ENCODE measurements at regions not wholly inside any gene's neighbourhood (a gene's known extent, or its start where the extent isn't known, plus 50 kb on each side); places are given as distances from the start of the nearest gene placed in this dataset.

DNA sequence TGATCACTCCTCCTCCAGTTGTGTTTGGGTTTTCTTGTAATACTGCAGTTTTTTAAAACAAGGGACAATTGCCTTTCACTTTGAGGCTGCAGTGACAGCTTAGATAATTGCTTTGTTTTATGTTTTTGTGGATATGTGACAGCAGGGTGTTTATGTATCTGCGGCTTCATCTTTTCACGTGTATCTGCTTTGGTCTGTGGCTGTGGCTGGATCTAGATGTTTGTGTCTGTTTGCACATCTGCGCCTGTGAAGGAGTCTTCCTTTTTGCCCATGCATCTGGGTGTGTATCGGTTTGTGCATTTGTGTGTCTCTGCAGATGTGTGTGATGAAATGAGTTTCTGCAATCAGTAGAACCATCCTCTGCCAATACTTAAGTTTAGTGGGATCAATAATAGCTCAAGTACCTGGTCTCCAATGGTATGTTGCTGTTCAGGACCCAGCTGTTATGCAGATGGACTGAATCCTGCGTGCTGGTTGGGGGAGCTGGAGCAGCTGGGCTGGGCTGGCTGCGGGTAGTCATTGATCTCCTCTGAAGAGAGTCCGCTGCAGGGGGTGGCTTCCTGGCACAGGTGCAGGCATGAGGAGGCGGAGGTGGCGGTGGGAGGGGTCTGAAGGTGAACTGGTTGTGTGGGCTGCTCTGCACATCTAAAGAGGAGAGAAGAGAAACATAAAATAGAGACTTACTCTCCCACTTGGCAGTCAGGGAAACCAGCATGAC, 390.3 kb downstream of the SH2D1A start:
- Histone ChIP-seq H3K4me1 (no peaks in the 10 kb centered on the region), H3K9me3 (no peaks in the 10 kb centered on the region), H3K27ac (no peak overlapping the region), H3K4me2 (no peak overlapping the region), H3K4me3 (no peak overlapping the region)
- ChIA-PET CTCF (no interaction called here), POLR2A (no interaction called here)
- no peak for FAIRE-seq
- TF ChIP-seq ZSCAN20 (CRISPR knock-in tag; IDR thresholded peaks at IDR 0.05) (no peak), NPAS2 (CRISPR knock-in tag; IDR thresholded peaks at IDR 0.05; ENCODE audit: borderline replicate concordance) (no peak), SMC3 (IDR thresholded peaks at IDR 0.05) (no peak), TFCP2L1 (CRISPR knock-in tag; IDR thresholded peaks at IDR 0.05) (no peak), HOXB13 (CRISPR knock-in tag; IDR thresholded peaks at IDR 0.05; ENCODE audit: low read depth) (no peak), MAZ (IDR thresholded peaks at IDR 0.05; ENCODE audit: borderline replicate concordance, low read depth, low read length) (no peak), RCOR1 (IDR thresholded peaks at IDR 0.05; ENCODE audit: low read depth, low read length) (no peak), RARB (CRISPR knock-in tag; IDR thresholded peaks at IDR 0.05) (no peak), ZFP36 (IDR thresholded peaks at IDR 0.05; ENCODE audit: borderline replicate concordance, partially characterized antibody) (no peak)
- TF ChIP-seq, protein P1, sequence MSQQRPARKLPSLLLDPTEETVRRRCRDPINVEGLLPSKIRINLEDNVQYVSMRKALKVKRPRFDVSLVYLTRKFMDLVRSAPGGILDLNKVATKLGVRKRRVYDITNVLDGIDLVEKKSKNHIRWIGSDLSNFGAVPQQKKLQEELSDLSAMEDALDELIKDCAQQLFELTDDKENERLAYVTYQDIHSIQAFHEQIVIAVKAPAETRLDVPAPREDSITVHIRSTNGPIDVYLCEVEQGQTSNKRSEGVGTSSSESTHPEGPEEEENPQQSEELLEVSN (IDR thresholded peaks at IDR 0.05; ENCODE audit: borderline replicate concordance, low read depth), result no peak
- TF ChIP-seq, protein P2, sequence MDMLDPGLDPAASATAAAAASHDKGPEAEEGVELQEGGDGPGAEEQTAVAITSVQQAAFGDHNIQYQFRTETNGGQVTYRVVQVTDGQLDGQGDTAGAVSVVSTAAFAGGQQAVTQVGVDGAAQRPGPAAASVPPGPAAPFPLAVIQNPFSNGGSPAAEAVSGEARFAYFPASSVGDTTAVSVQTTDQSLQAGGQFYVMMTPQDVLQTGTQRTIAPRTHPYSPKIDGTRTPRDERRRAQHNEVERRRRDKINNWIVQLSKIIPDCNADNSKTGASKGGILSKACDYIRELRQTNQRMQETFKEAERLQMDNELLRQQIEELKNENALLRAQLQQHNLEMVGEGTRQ (IDR thresholded peaks at IDR 0.05), result no peak
- DNase-seq (ENCODE audit: low read depth in 1 of 2, low spot score in 1 of 2), result no peak
- 7% methylated on average over 9 of the region's 9 CpGs for WGBS (ENCODE audit: missing lambda C conversion rate)
- ATAC-seq, result no peak

DNA sequence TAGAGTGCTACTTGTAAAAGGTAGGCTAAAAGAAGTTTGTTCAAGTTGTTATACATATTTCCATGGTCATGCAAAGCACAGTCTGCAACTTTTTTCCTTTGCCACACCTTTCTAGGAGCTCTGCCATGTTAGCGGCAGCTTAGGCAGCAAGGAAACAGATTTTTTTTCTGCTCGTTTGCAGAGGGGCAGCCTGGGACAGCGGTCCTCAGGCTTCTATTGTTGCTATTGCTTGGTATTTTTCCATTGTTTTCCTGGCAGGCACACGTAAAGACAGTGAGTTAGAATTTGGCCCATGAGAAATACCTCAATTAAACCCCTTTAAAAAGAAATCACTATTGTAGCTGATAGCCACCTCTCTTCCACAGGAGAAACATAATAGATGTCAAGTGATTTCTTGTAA, 391.4 kb downstream of the SH2D1A start:
- Histone ChIP-seq H3K4me1 (no peaks in the 10 kb centered on the region), H3K4me2 (no peak overlapping the region), H3K9me3 (no peaks in the 10 kb centered on the region), H3K27ac (no peak overlapping the region), H3K4me3 (no peak overlapping the region)
- POLR2A ChIA-PET, result no interaction called here
- no peak for DNase-seq (ENCODE audit: low read depth in 1 of 2, low spot score in 1 of 2)
- WGBS (ENCODE audit: missing lambda C conversion rate), result 29% methylated on average over 4 of the region's 4 CpGs
- no peak for FAIRE-seq
- TF ChIP-seq CBX8 (IDR thresholded peaks at IDR 0.05) (no peak), JUN (IDR thresholded peaks at IDR 0.05) (no peak), RARB (CRISPR knock-in tag; IDR thresholded peaks at IDR 0.05) (no peak), HOXB13 (CRISPR knock-in tag; IDR thresholded peaks at IDR 0.05; ENCODE audit: low read depth) (no peak)
- CTCF ChIA-PET, result no interaction called here
- no peak for ATAC-seq

DNA sequence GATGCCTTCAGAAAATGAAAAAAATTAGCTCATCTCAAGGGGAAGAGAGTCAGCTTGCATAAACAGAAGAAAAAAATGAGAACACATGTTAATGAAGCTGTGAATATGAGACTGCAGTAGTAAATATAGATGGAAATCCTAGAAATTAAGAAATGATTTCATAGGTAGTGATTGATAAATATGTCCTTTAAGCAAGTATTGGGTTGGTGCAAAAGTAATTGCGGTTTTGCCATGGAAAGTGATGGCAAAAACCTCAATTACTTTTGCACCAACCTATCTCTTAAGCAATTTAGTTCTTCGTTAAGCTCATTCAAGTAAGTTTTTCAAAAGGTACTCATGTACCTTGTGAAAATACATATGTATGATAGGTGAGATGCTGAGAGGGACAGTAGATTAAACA, 400.9 kb downstream of the SH2D1A start:
- TF ChIP-seq, protein P3, sequence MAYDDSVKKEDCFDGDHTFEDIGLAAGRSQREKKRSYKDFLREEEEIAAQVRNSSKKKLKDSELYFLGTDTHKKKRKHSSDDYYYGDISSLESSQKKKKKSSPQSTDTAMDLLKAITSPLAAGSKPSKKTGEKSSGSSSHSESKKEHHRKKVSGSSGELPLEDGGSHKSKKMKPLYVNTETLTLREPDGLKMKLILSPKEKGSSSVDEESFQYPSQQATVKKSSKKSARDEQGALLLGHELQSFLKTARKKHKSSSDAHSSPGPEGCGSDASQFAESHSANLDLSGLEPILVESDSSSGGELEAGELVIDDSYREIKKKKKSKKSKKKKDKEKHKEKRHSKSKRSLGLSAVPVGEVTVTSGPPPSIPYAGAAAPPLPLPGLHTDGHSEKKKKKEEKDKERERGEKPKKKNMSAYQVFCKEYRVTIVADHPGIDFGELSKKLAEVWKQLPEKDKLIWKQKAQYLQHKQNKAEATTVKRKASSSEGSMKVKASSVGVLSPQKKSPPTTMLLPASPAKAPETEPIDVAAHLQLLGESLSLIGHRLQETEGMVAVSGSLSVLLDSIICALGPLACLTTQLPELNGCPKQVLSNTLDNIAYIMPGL (CRISPR knock-in tag; IDR thresholded peaks at IDR 0.05; ENCODE audit: borderline replicate concordance), result no peak
- TF ChIP-seq ZC3H11A (IDR thresholded peaks at IDR 0.05) (no peak), SMC3 (IDR thresholded peaks at IDR 0.05) (no peak), MAZ (IDR thresholded peaks at IDR 0.05; ENCODE audit: borderline replicate concordance, low read depth, low read length) (no peak), FOSB (CRISPR knock-in tag; IDR thresholded peaks at IDR 0.05) (no peak), ESRRA (IDR thresholded peaks at IDR 0.05; ENCODE audit: borderline replicate concordance, low read length) (no peak), CHD2 (IDR thresholded peaks at IDR 0.05; ENCODE audit: low read length, partially characterized antibody) (no peak), NPAS2 (CRISPR knock-in tag; IDR thresholded peaks at IDR 0.05; ENCODE audit: borderline replicate concordance) (no peak), HOXB5 (CRISPR knock-in tag; IDR thresholded peaks at IDR 0.05) (no peak)
- TF ChIP-seq, protein P4, sequence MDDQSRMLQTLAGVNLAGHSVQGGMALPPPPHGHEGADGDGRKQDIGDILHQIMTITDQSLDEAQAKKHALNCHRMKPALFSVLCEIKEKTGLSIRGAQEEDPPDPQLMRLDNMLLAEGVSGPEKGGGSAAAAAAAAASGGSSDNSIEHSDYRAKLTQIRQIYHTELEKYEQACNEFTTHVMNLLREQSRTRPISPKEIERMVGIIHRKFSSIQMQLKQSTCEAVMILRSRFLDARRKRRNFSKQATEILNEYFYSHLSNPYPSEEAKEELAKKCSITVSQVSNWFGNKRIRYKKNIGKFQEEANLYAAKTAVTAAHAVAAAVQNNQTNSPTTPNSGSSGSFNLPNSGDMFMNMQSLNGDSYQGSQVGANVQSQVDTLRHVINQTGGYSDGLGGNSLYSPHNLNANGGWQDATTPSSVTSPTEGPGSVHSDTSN (IDR thresholded peaks at IDR 0.05), result no peak
- TF ChIP-seq, protein P5, sequence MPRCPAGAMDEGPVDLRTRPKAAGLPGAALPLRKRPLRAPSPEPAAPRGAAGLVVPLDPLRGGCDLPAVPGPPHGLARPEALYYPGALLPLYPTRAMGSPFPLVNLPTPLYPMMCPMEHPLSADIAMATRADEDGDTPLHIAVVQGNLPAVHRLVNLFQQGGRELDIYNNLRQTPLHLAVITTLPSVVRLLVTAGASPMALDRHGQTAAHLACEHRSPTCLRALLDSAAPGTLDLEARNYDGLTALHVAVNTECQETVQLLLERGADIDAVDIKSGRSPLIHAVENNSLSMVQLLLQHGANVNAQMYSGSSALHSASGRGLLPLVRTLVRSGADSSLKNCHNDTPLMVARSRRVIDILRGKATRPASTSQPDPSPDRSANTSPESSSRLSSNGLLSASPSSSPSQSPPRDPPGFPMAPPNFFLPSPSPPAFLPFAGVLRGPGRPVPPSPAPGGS (IDR thresholded peaks at IDR 0.05), result no peak
- CTCF ChIA-PET, result no interaction called here

More for the DNA sequence above, 400.9 kb downstream of the SH2D1A start:
- H3K4me1 ChIP-seq, result no peaks in the 10 kb centered on the region
- POLR2A ChIA-PET, result no interaction called here
- ATAC-seq (no peak), FAIRE-seq (no peak), DNase-seq (ENCODE audit: low read depth in 1 of 2, low spot score in 1 of 2) (no peak)
- no peaks in the 10 kb centered on the region for H3K9me3 ChIP-seq
- 0% methylated on average over 2 of the region's 2 CpGs for WGBS (ENCODE audit: missing lambda C conversion rate)
- H3K4me3 ChIP-seq, result no peak overlapping the region
- H3K27ac ChIP-seq, result no peak overlapping the region
- no peak overlapping the region for H3K4me2 ChIP-seq

Data from A549 (cell line).